ENCODE measurements at regions not wholly inside any gene's neighbourhood (a gene's known extent, or its start where the extent isn't known, plus 50 kb on each side); places are given as distances from the start of the nearest gene placed in this dataset.

GRCh38 chr2:63658176-63658968 is 69.6 kb downstream of the MDH1 start:
- ATAC-seq: no peak
- no peak overlapping the region for H3K4me3 Mint-ChIP-seq
- peaks cover 21 to 41% of the 10 kb centered on the region in 2 donors for H3K27me3 Mint-ChIP-seq
- H3K9me3 Mint-ChIP-seq: no peaks in the 10 kb centered on the region
- no peak overlapping the region for H3K27ac Mint-ChIP-seq
- H3K36me3 Mint-ChIP-seq: no peaks in the 10 kb centered on the region
- no peaks in the 10 kb centered on the region for H3K4me1 Mint-ChIP-seq (ENCODE audit: low read depth in 2 of 2)
- DNase-seq (ENCODE audit: low spot score): no peak

DNA sequence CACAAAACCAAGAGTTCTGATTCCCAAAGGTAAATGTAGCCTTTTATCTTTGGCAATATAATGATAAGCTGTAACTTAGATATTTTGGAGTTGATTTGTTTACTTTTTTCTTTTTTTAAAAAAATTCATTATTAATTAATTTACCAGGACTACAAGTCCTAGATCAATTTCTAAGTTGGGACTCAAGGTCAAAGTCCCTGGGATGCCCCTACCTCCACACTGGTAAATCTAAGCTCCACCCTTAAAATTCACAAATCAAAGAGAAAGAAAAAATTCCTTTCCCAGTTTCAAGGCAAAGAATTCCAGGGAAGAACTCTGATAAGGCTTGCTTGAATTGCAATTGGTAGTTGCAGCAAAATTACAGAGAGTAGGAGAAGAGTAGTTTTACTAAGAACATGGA is 71.3 kb downstream of the MDH1 start:
- DNase-seq (ENCODE audit: low spot score) (no peak), ATAC-seq (no peak)
- no peaks in the 10 kb centered on the region for H3K9me3 Mint-ChIP-seq
- H3K27me3 Mint-ChIP-seq: peaks cover 25 to 55% of the 10 kb centered on the region in 2 donors
- no peaks in the 10 kb centered on the region for H3K4me1 Mint-ChIP-seq (ENCODE audit: low read depth in 2 of 2)
- H3K36me3 Mint-ChIP-seq: no peaks in the 10 kb centered on the region
- no peak overlapping the region for H3K27ac Mint-ChIP-seq
- no peak overlapping the region for H3K4me3 Mint-ChIP-seq

- no peak for ATAC-seq
- no peak overlapping the region for H3K4me3 Mint-ChIP-seq
Observed at GRCh38 chr2:63661076-63661475, 72.3 kb downstream of the MDH1 start.

GRCh38 chr2:63662028-63662804 is 73.5 kb downstream of the MDH1 start:
- no peak for DNase-seq (ENCODE audit: low spot score)
- H3K27me3 Mint-ChIP-seq: peaks cover 25 to 51% of the 10 kb centered on the region in 2 donors

More at GRCh38 chr2:63661076-63661475, 72.3 kb downstream of the MDH1 start:
- Mint-ChIP-seq H3K36me3 (no peaks in the 10 kb centered on the region), H3K9me3 (no peaks in the 10 kb centered on the region), H3K27ac (no peak overlapping the region), H3K4me1 (ENCODE audit: low read depth in 2 of 2) (no peaks in the 10 kb centered on the region), H3K27me3 (peaks cover 25 to 53% of the 10 kb centered on the region in 2 donors)
- no peak for DNase-seq (ENCODE audit: low spot score)

DNA sequence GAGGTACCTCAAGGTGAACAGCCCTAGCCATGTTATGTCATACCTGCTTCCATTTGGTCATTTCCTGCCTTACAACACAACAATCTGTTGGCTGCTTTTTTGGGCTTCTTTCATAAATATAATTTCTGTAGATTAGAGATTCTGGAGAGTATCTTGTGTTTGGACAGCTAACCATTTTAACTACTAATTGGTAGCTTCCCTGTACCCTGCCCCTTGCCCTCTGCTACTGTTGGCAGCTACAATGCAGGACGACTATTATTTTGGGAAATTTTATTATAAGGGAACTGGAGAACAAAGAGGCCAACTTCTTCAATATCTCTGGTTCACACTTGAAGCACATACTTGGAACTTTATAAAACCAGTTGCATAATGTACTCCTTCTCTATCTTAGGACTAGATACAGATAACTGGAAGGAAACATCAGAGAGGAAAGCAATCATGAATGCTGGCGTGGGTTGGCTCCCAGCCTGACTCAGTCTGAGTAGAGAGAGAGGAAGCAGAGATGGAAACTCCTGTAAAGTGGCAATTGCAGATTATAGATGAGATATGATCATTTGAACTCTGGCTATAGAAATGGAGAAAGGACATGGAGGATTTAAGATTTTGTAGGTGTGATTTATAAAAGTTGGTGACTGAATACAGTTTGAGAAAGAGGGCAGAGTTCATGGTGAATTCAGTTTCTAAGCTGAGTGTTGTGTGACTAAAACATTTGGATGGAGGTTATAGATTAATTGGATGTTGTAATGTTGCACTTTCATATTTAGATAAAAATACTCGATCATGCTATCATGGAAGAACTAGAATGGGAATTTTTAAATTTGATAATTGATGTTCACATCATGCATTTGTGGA is 74.5 kb downstream of the MDH1 start:
- no peak for DNase-seq (ENCODE audit: low spot score)
- H3K27me3 Mint-ChIP-seq: peaks cover 25 to 51% of the 10 kb centered on the region in 2 donors
- no peaks in the 10 kb centered on the region for H3K4me1 Mint-ChIP-seq (ENCODE audit: low read depth in 2 of 2)
- no peaks in the 10 kb centered on the region for H3K9me3 Mint-ChIP-seq
- ATAC-seq: no peak
- H3K27ac Mint-ChIP-seq: no peak overlapping the region
- no peaks in the 10 kb centered on the region for H3K36me3 Mint-ChIP-seq
- no peak overlapping the region for H3K4me3 Mint-ChIP-seq

More at GRCh38 chr2:63662028-63662804, 73.5 kb downstream of the MDH1 start:
- no peaks in the 10 kb centered on the region for H3K4me1 Mint-ChIP-seq (ENCODE audit: low read depth in 2 of 2)
- no peak overlapping the region for H3K27ac Mint-ChIP-seq
- H3K9me3 Mint-ChIP-seq: no peaks in the 10 kb centered on the region
- H3K4me3 Mint-ChIP-seq: no peak overlapping the region
- ATAC-seq: no peak
- H3K36me3 Mint-ChIP-seq: no peaks in the 10 kb centered on the region

DNA sequence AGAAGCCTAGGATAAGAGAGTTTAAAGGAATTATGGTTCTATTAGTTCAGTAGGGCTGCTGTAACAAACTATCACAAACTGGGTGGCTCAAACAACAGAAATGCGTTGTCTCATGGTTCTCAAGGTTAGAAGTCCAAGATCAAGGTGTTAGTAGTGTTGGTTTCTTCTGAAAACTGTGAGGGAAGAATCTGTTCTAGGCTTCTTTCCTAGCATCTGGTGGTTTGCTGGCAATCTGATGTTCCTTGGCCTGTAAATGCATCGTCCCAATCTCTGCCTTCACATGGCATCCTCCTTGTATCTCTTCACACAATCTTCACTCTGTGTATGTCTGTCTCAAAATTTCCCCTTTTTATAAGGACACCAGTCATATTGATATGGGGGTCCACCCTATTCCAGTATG is 76.3 kb downstream of the MDH1 start:
- Mint-ChIP-seq H3K9me3 (no peaks in the 10 kb centered on the region), H3K4me3 (no peak overlapping the region), H3K36me3 (no peaks in the 10 kb centered on the region), H3K27me3 (peaks cover 26 to 52% of the 10 kb centered on the region in 2 donors), H3K4me1 (ENCODE audit: low read depth in 2 of 2) (no peaks in the 10 kb centered on the region), H3K27ac (no peak overlapping the region)
- no peak for ATAC-seq
- no peak for DNase-seq (ENCODE audit: low spot score)

DNA sequence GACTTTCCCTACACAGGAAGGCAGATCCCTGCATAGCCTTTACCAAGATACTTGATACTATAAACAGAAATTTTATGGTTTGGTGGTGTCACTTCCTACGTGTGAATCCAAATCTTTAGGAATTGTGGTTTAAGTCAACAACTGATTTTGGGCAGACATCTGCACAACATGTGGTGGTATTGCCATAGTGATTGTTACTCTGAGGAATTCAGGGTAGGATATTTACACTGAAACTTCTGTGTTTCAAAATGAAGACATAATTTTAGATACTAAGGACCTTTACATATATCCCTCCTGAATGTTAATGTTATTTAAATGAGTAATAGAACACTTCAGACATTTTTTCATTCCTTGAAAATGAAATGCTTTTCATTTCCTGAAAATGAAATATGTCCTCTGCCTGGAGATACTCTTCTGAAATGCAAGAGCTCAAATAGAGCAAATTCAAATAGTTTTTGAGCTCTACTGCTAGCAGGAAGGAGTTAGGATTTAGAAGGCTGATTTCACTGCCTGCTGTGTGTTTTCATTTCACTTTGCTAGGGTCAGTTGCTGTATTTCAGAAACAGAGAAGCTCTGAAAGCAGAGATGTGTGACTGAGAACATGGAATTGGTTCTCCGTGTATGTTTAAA is 77.2 kb downstream of the MDH1 start:
- H3K27me3 Mint-ChIP-seq: peaks cover 31 to 52% of the 10 kb centered on the region in 2 donors
- H3K4me1 Mint-ChIP-seq (ENCODE audit: low read depth in 2 of 2): no peaks in the 10 kb centered on the region
- H3K36me3 Mint-ChIP-seq: no peaks in the 10 kb centered on the region
- H3K9me3 Mint-ChIP-seq: no peaks in the 10 kb centered on the region
- no peak for ATAC-seq
- no peak overlapping the region for H3K4me3 Mint-ChIP-seq
- H3K27ac Mint-ChIP-seq: no peak overlapping the region
- DNase-seq (ENCODE audit: low spot score): no peak

DNA sequence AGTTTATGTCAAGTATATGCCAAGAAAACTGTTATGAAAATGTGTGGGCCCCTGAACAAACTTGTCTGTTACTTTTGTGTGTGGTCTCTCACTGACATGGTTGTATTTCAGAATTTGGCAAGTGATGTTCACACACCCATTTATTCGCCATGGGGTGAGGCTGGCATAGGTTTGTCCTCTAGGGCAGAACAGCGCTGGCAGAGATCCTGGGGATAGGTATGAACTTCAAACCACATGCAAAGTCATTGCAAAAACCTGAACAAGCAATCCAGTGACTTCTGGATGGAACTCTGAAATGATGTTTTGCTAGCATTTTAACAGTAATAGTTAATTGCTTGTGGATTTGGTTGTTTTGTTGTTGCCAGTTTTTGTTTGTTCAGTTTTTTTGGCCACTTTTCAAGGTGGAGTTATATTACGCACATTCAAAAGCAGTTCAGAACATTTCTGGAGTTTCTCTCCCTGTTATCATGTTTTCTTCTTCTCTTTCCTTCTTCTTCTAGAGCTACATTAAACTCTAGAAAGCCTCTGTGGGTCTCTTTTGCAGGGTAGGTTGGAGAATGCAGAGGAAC is 78.5 kb downstream of the MDH1 start:
- DNase-seq (ENCODE audit: low spot score) (no peak), ATAC-seq (no peak)
- Mint-ChIP-seq H3K36me3 (no peaks in the 10 kb centered on the region), H3K27ac (no peak overlapping the region), H3K4me1 (ENCODE audit: low read depth in 2 of 2) (no peaks in the 10 kb centered on the region), H3K27me3 (peaks cover 29 to 47% of the 10 kb centered on the region in 2 donors), H3K4me3 (no peak overlapping the region), H3K9me3 (no peaks in the 10 kb centered on the region)

DNA sequence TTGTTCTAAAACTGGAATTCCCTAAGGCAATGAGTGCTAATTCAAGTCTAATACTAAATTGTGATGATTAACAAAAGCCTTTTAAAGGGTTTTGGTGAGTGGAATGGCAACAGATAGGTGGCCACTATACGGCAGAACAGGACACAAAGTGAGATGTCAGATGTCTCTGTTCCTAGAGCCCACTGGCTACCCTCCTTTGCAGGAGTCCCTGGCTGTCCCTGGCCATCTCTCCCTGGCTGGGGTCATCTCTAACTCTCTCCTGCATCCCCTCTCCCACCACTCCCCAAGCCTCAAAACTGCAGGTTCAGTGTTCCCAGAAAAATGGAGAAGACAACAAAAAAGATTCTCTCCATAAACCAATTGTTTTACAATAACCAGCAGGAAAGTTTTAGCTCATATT is 79.2 kb downstream of the MDH1 start:
- peaks cover 27 to 40% of the 10 kb centered on the region in 2 donors for H3K27me3 Mint-ChIP-seq
- DNase-seq (ENCODE audit: low spot score) (no peak), ATAC-seq (no peak)
- no peak overlapping the region for H3K27ac Mint-ChIP-seq
- no peaks in the 10 kb centered on the region for H3K36me3 Mint-ChIP-seq
- H3K9me3 Mint-ChIP-seq: no peaks in the 10 kb centered on the region
- H3K4me3 Mint-ChIP-seq: no peak overlapping the region
- no peaks in the 10 kb centered on the region for H3K4me1 Mint-ChIP-seq (ENCODE audit: low read depth in 2 of 2)

DNA sequence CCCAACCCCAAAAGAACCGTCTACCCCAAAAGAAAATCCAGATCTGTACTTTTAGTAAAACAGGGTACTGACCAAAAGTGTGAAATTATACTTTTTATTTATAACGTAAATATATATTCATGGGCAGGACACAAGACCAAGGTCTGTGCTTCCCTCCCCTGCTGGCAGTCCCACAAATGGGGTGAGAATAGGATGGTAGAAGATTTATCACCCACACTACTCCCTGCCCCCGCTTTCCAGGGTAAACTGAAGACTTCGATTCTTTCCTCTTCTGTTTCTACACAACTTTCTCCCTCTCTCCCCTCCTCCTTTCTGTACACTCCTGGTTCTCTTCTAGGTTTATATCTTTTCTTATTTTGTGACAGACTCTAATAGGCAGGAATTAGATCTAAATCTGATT is 79.7 kb downstream of the MDH1 start:
- no peaks in the 10 kb centered on the region for H3K9me3 Mint-ChIP-seq
- peaks cover 26 to 35% of the 10 kb centered on the region in 2 donors for H3K27me3 Mint-ChIP-seq
- no peaks in the 10 kb centered on the region for H3K4me1 Mint-ChIP-seq (ENCODE audit: low read depth in 2 of 2)
- no peaks in the 10 kb centered on the region for H3K36me3 Mint-ChIP-seq
- no peak overlapping the region for H3K27ac Mint-ChIP-seq
- no peak overlapping the region for H3K4me3 Mint-ChIP-seq
- ATAC-seq (no peak), DNase-seq (ENCODE audit: low spot score) (no peak)

- H3K4me3 Mint-ChIP-seq: no peak overlapping the region
- peaks cover 22 to 24% of the 10 kb centered on the region in 2 donors for H3K27me3 Mint-ChIP-seq
- ATAC-seq (no peak), DNase-seq (ENCODE audit: low spot score) (no peak)
- no peaks in the 10 kb centered on the region for H3K36me3 Mint-ChIP-seq
- H3K4me1 Mint-ChIP-seq (ENCODE audit: low read depth in 2 of 2): no peaks in the 10 kb centered on the region
- no peaks in the 10 kb centered on the region for H3K9me3 Mint-ChIP-seq
- H3K27ac Mint-ChIP-seq: no peak overlapping the region
Observed at GRCh38 chr2:63669596-63669995, 80.8 kb downstream of the MDH1 start.

- H3K4me3 Mint-ChIP-seq: no peak overlapping the region
- ATAC-seq (no peak), DNase-seq (ENCODE audit: low spot score) (no peak)
- no peaks in the 10 kb centered on the region for H3K9me3 Mint-ChIP-seq
- H3K27ac Mint-ChIP-seq: no peak overlapping the region
- H3K36me3 Mint-ChIP-seq: no peaks in the 10 kb centered on the region
- H3K27me3 Mint-ChIP-seq: peaks cover 13 to 23% of the 10 kb centered on the region in 2 donors
- H3K4me1 Mint-ChIP-seq (ENCODE audit: low read depth in 2 of 2): peaks cover 0 to 6% of the 10 kb centered on the region in 2 donors
Observed at GRCh38 chr2:63673865-63674533, 85.2 kb downstream of the MDH1 start.
